ENCODE measurements at regions not wholly inside any gene's neighbourhood (a gene's known extent, or its start where the extent isn't known, plus 50 kb on each side); places are given as distances from the start of the nearest gene placed in this dataset.

GRCh38 chr10:84991301-84991700, 662.9 kb downstream of the CCSER2 start:
- Histone ChIP-seq H3K79me1 (ENCODE audit: insufficient read depth, low read depth, low read length, poor library complexity, severe bottlenecking) (no peaks in the 10 kb centered on the region), H3K23me2 (ENCODE audit: insufficient read length, low read depth, low read length, poor library complexity, severe bottlenecking) (no peaks in the 10 kb centered on the region), H4K20me1 (ENCODE audit: control insufficient read depth, insufficient read depth, insufficient read length) (no peaks in the 10 kb centered on the region), H3K27ac (ENCODE audit: insufficient read length, low read depth, low read length) (no peak overlapping the region), H3K23ac (ENCODE audit: insufficient read length, low read depth, low read length) (no peak overlapping the region), H2BK5ac (ENCODE audit: insufficient read length, low read length) (no peak overlapping the region), H3K9ac (ENCODE audit: extremely low read depth, insufficient read length, low read length) (no peak overlapping the region), H4K8ac (replicated peaks; ENCODE audit: insufficient read length, low read depth, low read length) (no peak overlapping the region), H3K18ac (ENCODE audit: insufficient read length, low read depth, low read length) (no peak overlapping the region), H2AK5ac (ENCODE audit: insufficient read length, low read length) (no peak overlapping the region), H3K9me3 (ENCODE audit: control insufficient read depth, low read depth, low read length) (no peaks in the 10 kb centered on the region), H3K27me3 (ENCODE audit: insufficient read depth, low read length) (no peaks in the 10 kb centered on the region), H3K14ac (ENCODE audit: insufficient read depth, low read length) (no peak overlapping the region), H3K4me1 (ENCODE audit: insufficient read depth, low read length) (no peaks in the 10 kb centered on the region), H4K91ac (ENCODE audit: insufficient read length, low read depth, low read length) (no peak overlapping the region), H2BK15ac (ENCODE audit: low read depth, low read length) (no peak overlapping the region), H3K79me2 (ENCODE audit: insufficient read depth, low read length) (no peaks in the 10 kb centered on the region), H2BK120ac (ENCODE audit: low read depth, low read length, poor library complexity, severe bottlenecking) (no peak overlapping the region), H4K5ac (ENCODE audit: insufficient read length, low read depth, low read length) (no peak overlapping the region), H2BK12ac (ENCODE audit: insufficient read length, low read depth, low read length) (no peak overlapping the region), H3T11ph (ENCODE audit: low read length) (no peak overlapping the region), H3K4me2 (ENCODE audit: insufficient read depth, insufficient read length, low read length) (no peak overlapping the region), H2BK20ac (ENCODE audit: low read depth, low read length, poor library complexity, severe bottlenecking) (no peak overlapping the region), H3K4ac (ENCODE audit: low read depth, low read length) (no peak overlapping the region), H3K56ac (ENCODE audit: insufficient read length, low read depth, low read length) (no peak overlapping the region), H2AFZ (ENCODE audit: low read length) (no peak overlapping the region)
- no peak for TF ChIP-seq CTCF (conservative IDR thresholded peaks at IDR 0.05)
- no CpG with 5 or more reads among the region's 2 CpGs for WGBS (ENCODE audit: extremely low coverage, insufficient read length, low lambda C conversion rate)
- 0 out of 5 replicates have a peak, but pooled peaks cover 3 to 5% of the 10 kb centered on the region in 2 experiments for H3K9me3 Mint-ChIP-seq
- H3K27me3 Mint-ChIP-seq (ENCODE audit: low read depth), result no peaks in the 10 kb centered on the region; the same call in 1 of the 2 replicates
- DNase-seq, result no peak
- H3K4me1 Mint-ChIP-seq, result peaks cover 0 to 3% of the 10 kb centered on the region in 2 experiments; a peak in 1 of 4 replicates
- H3K4me3 Mint-ChIP-seq, result no peak overlapping the region
- peaks cover 0 to 3% (median 1%) of the 10 kb centered on the region in 3 experiments; a peak in 2 of 7 replicates for H3K36me3 Mint-ChIP-seq (ENCODE audit: insufficient read depth in 1 of 3, low read depth in 3 of 3)
- H3K27ac Mint-ChIP-seq, result no peak overlapping the region

Data from H9 (cell line).